ENCODE measurements at regions not wholly inside any gene's neighbourhood (a gene's known extent, or its start where the extent isn't known, plus 50 kb on each side); places are given as distances from the start of the nearest gene placed in this dataset.

DNA sequence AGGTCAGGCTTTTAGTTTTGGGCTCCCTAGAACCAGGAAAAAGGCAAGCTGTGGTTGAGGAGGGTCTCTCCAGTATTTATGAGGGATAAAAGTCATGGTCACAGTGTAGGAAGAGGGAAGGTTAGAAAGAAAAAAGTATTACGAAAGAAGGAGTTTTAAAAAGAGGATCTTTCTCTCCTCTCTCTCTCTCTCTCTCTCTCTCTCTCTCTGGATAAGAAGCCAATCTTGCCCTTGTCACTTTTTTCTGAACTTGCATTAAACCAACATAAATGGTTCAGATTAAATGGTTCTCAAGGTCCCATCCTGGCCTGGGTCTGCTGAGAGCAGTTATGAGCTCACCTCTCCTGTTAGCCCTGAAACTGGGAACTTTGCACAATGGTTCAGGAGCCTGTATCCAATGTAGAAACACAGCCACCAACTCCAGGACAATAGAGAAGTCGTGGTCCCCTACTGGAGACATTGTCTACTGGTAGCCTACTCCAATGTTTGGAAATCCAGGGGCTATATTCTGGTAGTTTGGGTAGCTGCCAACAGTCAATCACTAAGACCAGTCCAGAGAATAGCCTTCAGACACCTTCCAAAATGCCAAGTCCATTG, 131.9 kb downstream of the DAD1 start:
- no peak for DNase-seq (ENCODE audit: low read depth)
- H3K4me3 ChIP-seq (ENCODE audit: low read depth, low read length), result no peak overlapping the region
- TF ChIP-seq, protein P1, sequence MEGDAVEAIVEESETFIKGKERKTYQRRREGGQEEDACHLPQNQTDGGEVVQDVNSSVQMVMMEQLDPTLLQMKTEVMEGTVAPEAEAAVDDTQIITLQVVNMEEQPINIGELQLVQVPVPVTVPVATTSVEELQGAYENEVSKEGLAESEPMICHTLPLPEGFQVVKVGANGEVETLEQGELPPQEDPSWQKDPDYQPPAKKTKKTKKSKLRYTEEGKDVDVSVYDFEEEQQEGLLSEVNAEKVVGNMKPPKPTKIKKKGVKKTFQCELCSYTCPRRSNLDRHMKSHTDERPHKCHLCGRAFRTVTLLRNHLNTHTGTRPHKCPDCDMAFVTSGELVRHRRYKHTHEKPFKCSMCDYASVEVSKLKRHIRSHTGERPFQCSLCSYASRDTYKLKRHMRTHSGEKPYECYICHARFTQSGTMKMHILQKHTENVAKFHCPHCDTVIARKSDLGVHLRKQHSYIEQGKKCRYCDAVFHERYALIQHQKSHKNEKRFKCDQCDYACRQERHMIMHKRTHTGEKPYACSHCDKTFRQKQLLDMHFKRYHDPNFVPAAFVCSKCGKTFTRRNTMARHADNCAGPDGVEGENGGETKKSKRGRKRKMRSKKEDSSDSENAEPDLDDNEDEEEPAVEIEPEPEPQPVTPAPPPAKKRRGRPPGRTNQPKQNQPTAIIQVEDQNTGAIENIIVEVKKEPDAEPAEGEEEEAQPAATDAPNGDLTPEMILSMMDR (IDR thresholded peaks at IDR 0.05; ENCODE audit: low read depth, low read length, missing control alignments), result no peak

DNA sequence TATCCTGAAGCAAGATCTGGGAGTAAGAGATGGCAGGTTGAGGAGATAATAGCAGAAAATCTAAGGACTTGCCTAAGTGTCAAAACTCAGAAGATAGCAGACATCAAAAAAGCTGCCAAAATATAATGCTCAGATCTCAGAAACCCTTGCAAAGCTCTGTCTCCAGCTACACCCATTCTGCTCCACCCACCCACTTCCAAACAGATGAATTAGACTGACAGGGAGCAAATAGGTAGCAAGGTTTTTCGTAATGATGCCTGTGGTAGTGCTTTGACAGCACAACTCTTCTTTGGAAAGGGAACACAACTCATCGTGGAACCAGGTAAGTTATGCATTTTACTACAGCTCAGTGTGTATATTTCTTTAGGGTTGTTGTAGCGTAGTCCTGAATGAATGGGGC, 132.6 kb downstream of the DAD1 start:
- no peak for DNase-seq (ENCODE audit: low read depth)
- no peak overlapping the region for H3K4me3 ChIP-seq (ENCODE audit: low read depth, low read length)
- TF ChIP-seq, protein P1 (IDR thresholded peaks at IDR 0.05; ENCODE audit: low read depth, low read length, missing control alignments), result no peak

DNA sequence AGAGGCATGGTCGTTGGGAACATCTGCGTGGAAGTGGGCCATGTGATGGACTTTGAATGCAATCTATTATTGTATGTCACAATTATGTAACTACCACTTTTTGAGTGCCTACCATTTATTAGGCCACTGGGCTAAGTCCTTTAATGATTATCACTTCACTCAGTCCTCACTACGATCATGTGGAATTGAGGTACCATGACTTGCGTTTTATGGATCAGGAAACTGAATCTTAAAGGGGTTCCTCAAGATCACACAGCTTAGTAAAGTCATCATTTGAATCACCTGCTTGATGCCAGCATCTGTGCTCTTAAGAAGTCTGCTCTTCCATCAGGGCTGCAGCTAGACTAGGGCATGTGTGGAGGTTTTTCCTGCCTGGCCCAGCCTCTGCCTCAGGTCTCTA, 136.7 kb downstream of the DAD1 start:
- TF ChIP-seq, protein P1 (IDR thresholded peaks at IDR 0.05; ENCODE audit: low read depth, low read length, missing control alignments), result no peak
- no peak overlapping the region for H3K4me3 ChIP-seq (ENCODE audit: low read depth, low read length)
- no peak for DNase-seq (ENCODE audit: low read depth)

DNA sequence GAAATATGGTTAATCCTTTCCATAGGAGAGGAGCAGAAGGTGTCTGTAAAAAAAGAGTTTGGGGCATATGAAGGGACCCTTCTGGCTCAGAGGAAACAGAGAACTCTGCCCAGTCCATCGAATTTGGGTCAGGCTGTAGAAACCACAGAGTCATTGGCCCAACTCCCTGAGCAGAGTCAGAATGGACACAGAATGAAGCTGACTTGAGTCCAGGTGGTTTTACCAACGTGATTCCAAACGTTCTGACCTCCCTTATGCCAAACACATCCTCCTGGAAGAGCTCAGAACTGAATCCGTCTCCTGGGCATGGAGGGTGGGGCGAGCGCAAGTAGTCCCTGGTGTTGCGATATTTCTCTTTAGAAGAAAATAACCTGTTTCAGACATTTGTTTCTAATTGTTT, 138.8 kb downstream of the DAD1 start:
- no peak overlapping the region for H3K4me3 ChIP-seq (ENCODE audit: low read depth, low read length)
- TF ChIP-seq, protein P1 (IDR thresholded peaks at IDR 0.05; ENCODE audit: low read depth, low read length, missing control alignments), result no peak
- DNase-seq (ENCODE audit: low read depth), result no peak

DNA sequence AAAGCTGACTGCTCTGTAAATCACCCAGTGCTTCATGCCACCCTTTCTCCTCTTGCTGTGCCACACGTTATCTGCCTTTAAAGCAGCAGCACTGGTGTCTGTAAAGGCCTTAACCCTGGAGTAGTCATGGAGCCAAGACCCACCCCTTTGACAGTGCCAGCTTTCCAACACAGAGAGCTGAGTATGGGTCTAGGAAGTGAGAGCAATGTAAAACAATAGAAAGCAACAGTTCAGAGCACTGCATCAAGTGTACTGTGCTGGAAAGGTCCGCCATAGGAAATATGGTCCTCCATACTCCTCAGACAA, 139.5 kb downstream of the DAD1 start:
- no peak overlapping the region for H3K4me3 ChIP-seq (ENCODE audit: low read depth, low read length)
- no peak for DNase-seq (ENCODE audit: low read depth)
- TF ChIP-seq, protein P1 (IDR thresholded peaks at IDR 0.05; ENCODE audit: low read depth, low read length, missing control alignments), result no peak

DNA sequence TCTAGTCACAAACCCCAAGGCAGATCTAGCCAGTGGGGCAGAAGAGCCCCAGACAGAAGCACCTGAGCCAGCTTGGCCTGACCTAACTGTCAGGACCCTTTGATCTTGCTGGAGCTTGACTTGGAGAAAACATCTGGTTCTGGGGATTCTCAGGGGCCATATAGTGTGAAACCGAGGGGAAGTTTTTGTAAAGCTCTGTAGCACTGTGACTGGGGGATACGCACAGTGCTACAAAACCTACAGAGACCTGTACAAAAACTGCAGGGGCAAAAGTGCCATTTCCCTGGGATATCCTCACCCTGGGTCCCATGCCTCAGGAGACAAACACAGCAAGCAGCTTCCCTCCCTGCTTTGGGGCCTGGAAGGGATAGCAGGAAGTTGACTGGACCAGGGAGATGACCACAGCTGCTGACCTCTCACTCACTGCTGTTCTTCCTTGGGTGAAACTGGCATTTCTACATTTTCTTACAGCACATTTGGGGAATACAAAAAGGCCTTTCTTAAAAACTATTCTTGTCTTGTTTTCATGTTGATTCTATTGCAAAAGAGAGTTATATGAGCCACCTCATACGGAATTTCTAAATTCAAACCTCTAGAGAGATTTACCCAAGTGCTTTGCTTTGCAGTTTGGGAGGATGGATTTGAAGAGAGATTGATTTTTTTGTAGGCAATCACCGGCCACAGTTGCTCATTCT, 140.0 kb downstream of the DAD1 start:
- TF ChIP-seq, protein P1 (IDR thresholded peaks at IDR 0.05; ENCODE audit: low read depth, low read length, missing control alignments), result no peak
- DNase-seq (ENCODE audit: low read depth), result no peak
- no peak overlapping the region for H3K4me3 ChIP-seq (ENCODE audit: low read depth, low read length)

Measured in GM12864 (cell line).